GM18498 (cell line): ENCODE measurements at regions not wholly inside any gene's neighbourhood (a gene's known extent, or its start where the extent isn't known, plus 50 kb on each side); places are given as distances from the start of the nearest gene placed in this dataset.

ENCODE experiments used
- ATAC-seq: cut with Tn5 transposase; IDR thresholded peaks from one replicate; pipeline ENCODE4 v1.9.1; 2021; ENCODE audit warnings: mild to moderate bottlenecking, moderate library complexity; ENCODE audit not compliant: unreplicated experiment

DNA sequence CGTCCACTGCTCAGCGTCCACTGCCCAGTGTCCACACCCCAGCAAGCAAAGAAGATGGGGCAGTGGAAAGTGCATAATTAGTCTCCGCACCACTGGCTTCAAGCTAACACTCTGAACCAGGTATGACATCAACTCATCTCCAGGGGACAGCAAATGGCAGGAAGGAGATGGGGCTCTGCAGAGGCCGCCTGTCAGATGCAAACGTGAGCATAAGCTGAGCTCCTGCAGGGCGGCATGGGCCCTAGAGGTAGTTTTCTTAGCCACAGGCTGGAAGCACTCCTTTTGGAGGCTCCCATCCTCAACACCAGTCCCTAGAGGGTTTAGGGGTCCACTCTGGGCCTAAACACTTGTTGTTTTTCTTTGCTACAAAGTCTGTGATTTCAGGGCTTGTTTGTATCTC lies 335.8 kb upstream of the MKI67 start:
- no peak for ATAC-seq

DNA sequence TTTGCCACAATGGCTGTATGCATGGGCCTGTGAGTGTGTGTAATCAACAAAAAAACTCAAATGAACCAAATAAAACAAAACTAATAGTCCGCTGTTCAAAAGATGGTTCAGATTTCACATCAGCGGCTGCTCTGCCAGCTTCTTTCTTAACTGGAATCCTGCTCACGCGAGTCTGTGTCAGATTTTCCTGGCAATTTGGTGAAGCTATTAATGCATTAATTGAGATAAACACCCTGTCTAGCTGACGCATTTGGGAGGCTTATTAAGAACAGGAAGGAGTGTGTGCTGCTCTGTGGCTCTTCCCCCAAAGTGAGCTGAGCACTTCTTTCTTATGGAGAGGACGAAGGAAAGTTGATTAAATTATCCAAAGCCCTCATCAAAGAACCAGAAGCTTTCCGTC lies 336.6 kb upstream of the MKI67 start:
- ATAC-seq, result no peak

DNA sequence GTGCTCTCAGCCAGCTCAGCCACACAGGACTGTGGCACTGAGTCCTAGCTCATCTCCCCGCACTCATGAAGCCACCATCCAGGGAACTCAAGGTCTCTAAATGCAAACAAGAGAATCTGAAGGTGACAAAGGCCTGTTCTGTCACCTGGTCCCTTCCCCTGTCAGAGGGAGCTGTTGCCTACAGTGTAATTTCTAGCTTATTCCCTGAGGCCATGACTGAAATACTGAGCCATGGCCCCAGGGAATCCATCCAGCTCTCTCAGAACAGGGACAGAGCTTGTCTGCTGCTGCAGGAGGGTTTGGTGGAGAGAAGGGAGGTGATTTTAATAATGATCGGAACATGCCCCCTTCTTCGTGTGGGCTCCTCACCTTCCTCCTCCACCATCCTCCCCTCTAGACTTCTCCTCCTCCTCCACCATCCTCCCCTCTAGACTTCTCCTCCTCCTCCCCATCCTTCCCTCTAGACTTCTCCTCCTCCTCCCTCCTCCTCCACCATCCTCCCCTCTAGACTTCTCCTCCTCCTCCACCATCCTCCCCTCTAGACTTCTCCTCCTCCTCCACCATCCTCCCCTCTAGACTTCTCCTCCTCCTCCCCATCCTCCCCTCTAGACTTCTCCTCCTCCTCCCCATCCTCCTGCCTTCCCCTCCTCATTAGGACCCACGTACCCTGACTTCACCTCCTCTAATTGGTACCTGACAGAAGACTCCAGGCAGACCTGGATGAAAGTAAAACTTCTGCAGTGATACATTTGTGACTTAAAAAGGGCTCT lies 338.0 kb upstream of the MKI67 start:
- ATAC-seq, result no peak

DNA sequence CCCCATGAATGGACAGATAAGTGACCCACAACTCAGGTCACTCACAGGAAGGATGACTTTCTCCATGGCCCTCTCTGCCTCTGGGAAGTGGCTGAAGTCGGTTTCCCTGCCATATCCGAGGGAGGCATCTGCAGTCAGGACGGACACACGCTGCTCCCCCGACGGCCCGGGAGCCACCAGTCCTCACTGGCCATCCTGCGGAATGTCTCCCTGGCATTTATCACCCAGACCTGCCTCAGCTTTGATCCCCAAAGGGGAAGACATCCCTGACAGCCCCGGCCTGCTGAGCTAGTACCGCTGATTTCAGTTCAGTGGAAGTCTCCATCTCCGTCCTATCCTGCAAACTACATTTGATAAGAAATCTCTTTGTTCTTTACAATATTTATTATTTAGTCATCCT lies 339.5 kb upstream of the MKI67 start:
- no peak for ATAC-seq

DNA sequence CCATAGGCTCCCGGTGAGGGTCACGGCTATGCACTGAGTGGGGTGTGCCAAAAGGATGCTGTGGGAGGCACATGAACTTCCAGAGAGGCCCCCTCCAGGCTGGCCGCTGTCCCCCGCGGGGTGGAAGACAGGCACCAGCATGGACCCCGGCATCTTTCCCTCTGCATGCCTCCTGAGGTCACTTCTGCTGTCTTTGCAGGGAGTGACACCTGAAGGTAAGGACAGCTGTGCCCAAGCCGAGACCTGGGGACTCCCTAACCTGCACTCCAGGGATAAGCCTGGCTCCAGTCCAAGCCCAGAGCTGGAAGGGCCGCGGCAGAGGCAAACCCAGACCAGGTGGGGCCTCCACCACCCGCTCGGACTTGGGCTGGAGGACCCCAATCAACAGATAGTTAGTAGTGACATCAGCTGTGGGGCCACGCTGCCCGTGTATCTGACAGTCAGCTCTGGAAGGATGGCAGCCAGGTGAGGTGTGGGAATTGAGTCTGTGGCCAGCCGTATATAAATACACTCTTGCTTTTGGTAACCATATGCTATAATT lies 340.7 kb upstream of the MKI67 start:
- no peak for ATAC-seq

DNA sequence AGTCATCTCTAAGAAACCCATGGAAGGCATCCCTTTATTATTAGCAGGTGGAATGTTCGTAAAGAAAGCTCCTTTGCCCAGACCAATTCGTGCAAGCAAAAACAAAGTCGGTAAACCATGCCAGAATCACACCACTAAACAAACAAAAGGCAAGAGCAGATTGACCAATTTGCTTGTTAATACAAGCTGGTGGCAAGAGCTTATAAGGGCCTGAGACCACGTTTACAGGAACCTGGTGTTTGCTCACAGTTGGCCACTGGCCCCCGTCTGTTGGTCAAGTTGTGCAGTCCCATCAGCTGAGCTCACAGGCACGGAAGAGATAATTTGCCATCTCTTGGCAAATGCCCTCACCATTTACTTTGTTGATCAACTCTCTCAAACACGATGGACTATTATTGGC lies 342.2 kb upstream of the MKI67 start:
- no peak for ATAC-seq

DNA sequence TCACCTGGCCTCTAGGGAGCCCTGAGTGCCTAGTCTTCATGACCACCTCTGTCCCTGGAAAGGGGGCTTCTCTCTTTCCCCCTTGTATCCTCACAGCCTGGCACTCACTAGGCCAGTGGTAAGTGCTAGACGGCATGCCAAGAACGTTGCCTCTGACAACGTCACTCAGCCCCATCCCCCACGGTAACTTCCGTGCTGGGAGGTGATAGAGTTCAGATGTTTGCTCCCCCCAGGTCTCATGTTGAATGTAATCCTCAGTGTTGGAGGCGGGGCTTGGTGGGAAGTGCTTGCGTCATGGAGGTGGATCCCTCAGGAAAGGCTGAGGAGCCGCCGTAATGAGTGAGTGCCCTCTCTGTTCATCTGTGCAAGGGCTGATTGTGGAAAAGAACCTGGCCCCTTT lies 343.3 kb upstream of the MKI67 start:
- no peak for ATAC-seq

DNA sequence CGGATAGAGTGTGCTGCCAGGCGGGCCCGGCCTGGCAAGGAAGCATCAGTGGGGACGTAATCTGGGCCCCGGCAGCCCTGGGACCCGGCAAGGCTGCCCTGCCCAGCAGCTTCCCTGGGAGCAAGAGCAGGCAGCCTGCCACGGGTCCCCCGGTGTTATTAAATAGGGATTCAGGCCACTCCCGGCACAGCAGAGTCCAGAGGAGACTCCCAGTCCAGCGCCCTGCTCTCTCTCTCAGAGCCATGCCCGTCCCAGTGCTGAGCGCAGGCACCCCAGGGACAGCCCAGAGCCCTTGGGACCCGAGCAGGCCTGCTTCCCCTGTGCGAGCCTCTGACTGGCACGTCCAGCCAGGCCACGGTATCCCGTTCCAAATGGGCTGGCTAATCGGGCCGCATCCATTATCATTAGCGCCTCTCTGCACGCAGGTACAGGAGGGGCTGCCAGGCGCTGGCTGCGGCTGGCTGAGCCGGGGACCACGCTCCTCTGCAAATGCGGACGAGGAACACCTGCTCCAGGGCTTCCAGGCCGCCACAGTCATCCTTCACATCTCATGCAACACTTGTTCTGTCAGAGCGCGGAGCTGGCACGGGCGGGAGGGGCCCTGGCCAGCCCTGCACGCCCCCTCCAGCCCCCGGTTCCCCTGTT lies 344.2 kb upstream of the MKI67 start:
- ATAC-seq, result no peak

DNA sequence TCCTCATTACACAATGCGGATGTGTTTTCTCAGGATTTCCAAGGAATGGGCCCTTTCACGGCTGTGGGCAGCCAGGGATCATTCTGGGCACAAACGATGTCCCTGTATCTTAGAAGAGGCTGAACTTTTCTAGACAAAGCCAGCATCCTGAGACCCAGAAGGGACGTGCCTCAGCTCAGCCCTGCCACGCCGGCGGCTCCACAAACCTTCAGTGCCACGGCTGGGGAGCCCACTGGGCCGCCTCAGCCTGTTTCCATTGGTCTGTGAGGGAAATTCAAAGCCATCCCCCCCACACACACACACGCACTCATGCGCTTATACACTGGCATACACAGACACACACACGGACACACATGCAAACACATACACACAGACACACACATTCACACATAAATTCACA lies 344.9 kb upstream of the MKI67 start:
- ATAC-seq, result no peak

DNA sequence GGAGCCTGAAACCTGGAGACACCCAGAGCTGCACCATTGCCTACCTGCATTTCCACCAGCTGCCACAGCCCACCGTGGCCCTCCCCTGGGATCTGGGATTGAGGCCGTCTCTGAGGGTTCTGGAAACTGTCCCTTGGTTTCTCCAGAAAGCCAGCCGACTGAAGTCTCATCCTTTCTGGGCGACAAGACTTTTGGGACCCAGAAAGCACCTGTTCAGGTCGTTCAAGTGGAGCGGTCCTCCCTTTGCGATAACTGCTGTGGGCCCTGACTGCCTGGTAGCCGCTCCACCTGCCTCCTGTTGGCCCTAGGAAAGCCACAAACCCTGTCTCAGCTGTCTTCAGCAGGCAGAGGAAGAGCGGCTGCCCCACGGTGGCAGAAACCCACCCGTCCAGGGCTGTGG lies 346.0 kb upstream of the MKI67 start:
- ATAC-seq, result no peak

DNA sequence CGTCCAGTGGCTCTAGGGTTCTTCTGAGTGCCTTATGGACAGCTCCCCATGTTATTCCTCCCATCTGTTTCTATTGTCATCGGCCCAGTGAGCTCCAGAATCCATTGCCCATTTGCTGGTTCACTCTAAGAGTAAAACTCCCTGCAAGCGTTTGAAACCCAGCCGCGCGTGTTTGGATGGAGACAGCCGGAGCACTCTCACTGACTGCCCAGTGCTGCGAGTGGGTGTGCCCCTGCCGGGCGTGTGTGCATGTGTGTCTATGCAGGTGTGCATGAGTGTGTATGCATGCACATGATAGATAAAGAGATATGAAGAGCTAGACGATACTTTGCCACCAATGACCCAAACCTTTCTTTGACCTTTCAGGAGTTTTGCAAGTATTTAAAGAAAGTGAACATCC lies 347.2 kb upstream of the MKI67 start:
- no peak for ATAC-seq

DNA sequence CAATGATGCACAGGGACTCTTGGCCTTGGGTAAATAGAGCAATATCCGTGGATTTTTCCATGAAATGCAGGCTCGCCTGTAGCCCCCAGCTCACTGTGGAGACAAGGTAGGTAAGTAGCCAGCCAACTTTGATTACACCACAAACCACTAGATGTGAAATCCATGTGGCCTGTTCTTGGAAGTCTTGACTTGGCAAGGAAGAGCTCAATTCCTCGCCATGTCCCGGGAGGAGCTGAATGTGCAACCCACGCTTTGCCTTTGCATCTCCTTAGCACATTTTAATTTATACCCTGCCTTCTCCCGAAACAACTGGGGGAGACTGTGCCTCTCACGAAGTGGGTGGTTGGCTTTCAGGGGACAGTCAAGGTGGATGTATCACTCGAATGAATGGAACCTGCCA lies 347.7 kb upstream of the MKI67 start:
- no peak for ATAC-seq

DNA sequence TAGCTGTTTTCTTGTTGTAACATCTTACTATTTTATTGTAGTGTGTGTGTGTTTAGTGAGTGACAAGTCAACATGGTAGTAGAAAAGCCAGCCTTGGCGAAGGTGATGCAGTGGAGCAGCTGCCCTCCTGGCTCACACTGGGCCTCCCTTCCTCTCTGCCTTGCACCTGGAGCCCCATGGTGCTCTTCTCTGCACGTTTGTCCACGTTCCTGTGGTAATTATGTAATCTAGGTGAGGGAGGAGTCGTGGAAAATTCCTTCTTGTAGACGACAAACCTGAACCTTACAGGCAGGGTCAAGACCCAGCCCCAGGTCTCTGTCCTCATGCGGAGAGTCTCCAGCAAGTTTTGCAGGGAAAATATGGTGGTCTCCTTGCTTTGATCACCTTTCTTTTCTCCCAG lies 348.3 kb upstream of the MKI67 start:
- ATAC-seq, result no peak

DNA sequence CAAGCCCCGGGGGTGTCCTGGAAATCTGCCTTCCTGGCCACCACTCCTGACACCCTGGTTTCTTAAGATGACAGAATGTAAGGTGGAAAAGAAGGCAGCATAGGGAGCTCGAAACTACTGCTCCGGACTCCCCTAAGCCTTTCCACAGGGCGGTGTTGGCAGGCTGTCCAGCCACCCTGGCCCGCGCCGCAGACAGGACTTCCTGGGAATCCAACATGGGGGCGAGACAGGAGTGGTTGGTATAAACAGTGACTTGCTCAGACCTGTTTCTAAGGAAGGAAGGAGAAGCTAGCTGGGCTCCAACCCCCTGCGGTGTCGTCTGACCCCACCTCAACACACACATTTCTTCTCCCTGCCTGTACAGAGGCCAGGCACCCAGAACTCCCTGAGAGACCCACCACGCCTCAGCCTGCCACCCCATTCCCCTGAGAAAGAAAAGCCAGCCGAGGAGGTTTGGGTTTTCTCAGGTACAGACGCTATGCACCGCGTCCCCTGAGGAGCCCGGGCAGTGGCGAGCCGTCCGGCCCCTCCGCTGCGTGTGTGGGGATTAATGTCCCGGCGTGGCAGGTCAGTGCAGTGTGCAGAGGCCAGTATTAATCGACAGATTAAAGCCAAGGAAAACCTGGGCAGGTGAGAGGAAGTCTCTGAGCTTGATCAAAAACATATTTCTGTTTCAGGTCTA lies 349.6 kb upstream of the MKI67 start:
- no peak for ATAC-seq

DNA sequence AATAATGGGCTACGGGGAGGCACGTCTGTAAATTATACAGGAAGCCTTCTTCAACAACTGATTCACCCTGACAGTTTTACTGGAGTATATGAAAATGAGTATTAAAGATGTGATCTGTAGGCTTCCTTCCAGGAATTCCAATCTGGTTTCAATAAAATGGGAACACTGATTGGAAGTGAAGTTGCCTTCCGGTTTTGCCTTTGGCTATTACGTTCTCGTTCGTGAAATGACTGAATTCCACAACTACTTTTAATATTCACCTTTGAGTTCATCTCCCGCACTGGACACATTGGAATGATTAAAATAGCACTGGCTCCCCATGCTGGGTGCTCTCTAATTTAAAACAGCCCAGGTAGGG lies 350.1 kb upstream of the MKI67 start:
- no peak for ATAC-seq

DNA sequence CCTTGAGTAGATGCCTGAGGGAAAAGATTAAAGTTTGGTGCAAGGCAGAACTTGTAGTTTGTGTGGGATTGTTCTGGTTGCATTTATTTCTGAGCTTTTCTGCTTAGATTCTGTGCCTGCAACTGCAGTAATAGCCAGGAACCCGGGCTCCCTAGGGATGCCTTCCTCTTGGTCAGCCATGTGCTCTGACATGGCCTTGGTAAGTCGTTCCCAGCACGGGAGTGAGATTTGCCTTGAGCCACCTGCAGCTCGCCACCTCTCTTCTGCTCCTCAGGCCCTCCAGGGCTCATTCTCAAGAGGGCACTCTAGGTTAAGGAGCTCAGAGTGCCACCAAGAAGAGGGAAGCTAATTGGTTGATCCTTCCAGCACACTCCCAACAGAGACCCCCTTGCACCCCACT lies 350.6 kb upstream of the MKI67 start:
- no peak for ATAC-seq

DNA sequence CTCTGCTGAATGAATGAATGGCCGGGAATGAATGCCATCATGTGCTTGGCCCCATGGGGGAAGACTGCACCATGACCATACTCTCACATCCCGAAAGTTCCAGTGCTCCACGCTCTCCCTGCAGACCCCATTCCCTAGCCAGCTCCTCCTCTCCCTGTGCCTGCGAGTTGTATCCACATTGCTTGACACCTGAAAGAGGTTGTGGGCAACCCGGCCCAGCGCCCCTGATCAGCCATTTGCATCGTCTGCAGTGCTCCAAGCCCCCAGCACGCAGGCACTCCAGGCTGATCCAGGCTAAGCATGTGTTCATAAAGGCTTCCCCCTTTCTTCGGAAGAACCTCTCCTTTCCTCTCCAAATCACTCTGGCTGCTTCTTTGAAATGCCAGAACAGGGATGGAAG lies 354.4 kb upstream of the MKI67 start:
- no peak for ATAC-seq

DNA sequence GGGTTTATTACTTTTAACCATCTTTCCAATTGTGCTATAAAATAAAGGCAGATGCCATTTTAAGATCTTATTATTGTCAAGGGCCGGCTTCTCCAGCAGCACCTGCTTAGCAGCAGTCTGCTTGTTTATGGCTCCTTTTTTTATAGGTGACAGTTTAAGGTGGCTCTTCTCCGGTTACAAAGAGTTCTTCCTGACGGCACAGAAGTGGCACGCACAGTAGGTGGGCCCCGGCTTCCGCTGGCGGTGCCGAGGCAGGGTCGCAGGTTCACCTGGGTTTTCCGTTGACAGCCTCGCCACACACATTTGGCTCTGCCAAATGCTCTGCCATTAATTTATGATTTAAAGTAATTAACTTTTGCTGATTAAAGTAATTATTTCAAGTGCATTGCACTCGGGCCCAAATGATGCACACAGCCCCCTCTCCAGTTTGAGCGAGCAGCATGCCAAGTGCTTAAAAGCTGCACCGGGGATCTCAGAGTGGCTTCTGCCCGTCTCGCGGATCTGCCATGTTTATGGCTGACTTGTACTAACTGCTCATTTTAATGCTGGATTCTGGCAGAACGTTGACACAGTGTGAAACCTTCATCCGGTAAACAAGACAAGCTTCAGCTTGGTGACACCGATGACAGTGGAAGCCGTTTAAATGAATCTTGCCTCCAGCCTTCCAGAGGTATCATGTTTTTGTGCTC lies 355.1 kb upstream of the MKI67 start:
- ATAC-seq, result no peak

DNA sequence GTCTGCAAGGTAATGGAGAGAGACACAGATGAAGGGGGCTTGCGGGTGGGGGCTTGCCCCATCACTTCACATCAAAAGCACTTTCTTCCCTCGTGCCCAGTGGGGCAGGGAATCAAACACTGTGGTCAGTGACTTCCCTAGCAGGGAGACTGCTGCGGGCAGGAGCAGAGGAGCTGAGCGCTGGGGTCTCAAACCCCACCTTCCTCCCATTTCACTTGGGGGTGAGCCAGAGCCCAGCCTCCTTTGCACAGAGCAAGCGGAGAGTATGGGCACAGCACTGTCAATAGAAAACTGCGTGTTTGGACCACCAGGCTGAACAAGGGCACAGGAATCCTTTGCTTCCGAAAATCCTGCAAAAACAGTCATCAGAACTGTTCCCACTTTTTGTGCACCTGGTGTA lies 355.8 kb upstream of the MKI67 start:
- no peak for ATAC-seq

DNA sequence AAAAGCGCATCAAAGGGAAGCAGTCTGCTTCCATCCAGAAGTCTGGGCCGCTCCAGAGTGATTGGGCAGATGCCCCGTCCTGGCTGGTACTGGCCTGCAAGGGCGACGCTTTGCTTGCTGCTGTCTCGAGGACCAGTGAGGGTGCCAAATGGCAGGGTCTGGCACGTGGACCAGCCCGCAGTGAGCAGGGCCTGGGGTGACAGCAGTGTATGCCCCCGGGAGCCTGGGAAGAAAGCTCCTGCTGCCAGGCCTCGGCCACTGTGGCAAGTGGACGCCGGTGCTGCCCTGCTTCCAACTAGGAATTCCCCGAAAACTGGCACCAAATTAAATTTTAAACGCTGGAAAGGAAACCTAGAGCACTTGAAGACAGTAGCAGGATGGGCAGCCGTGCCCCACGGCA lies 357.0 kb upstream of the MKI67 start:
- no peak for ATAC-seq

DNA sequence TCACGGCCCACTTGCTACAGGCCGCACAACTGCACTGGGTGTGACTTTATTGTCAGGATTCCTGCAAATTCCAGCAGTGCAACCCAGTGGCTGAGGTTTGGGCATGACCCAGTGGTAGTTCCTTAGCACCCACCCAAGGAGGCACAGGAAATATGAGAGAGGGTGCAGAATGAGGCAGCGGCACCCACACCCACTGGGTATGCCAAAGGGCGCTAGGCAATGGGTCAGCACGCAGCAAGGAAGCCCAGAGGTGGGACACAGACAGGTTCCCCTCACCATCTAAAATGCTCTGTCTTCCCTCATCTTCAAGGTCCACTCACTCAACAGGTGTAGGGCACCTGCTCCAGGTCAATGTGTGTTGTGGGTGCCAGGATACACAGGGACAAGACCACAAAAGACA lies 357.8 kb upstream of the MKI67 start:
- ATAC-seq, result no peak
